Cardiac septum (tissue), 1 donor: ENCODE measurements at regions not wholly inside any gene's neighbourhood (a gene's known extent, or its start where the extent isn't known, plus 50 kb on each side); places are given as distances from the start of the nearest gene placed in this dataset.
A peak's percentile ranks its signal among the peaks of the same experiment; 100 is the strongest.

ENCODE experiments used
- DNase-seq: peaks from one replicate; pipeline ENCODE4 v3.0.0-alpha.2; 2020; ENCODE audit warnings: low spot score
- intact Hi-C: fragments of 100-400 bp; cut with DNase I; formaldehyde crosslinking; loops from one replicate; pipeline ENCODE4 v1.14.0; 2022
- donor health status: DM: no; HTN: no; CAD: no.

- intact Hi-C loops = no loop called here
- DNase-seq = peak; percentile 74
Observed at GRCh38 chr2:120989512-120990441, 254.1 kb downstream of the GLI2 start.

- intact Hi-C loops = no loop called here
- peak; percentile 64 for DNase-seq
Observed at GRCh38 chr2:120990451-120990871, 254.8 kb downstream of the GLI2 start.

GRCh38 chr2:120991441-120991840 lies 255.8 kb downstream of the GLI2 start:
- intact Hi-C loops = no loop called here

GRCh38 chr2:120992791-120993555 lies 257.3 kb downstream of the GLI2 start:
- peak; percentile 62 for DNase-seq

More at GRCh38 chr2:120991441-120991840, 255.8 kb downstream of the GLI2 start:
- DNase-seq = peak; percentile 5

GRCh38 chr2:120993661-120994060 lies 258.0 kb downstream of the GLI2 start:
- intact Hi-C loops = no loop called here
- peak; percentile 74 for DNase-seq

More at GRCh38 chr2:120992791-120993555, 257.3 kb downstream of the GLI2 start:
- intact Hi-C loops = no loop called here

GRCh38 chr2:120994301-120994995 lies 258.8 kb downstream of the GLI2 start:
- intact Hi-C loops = no loop called here
- peak; percentile 41 for DNase-seq

- intact Hi-C loops = no loop called here
- DNase-seq = peak; percentile 57
Observed at GRCh38 chr2:120995152-120995551, 259.5 kb downstream of the GLI2 start.

GRCh38 chr2:120995656-120996190 lies 260.1 kb downstream of the GLI2 start:
- peak; percentile 46 for DNase-seq
- intact Hi-C loops = no loop called here

GRCh38 chr2:120999377-121000097 lies 263.9 kb downstream of the GLI2 start:
- peak; percentile 36 for DNase-seq

GRCh38 chr2:121000804-121001203 lies 265.1 kb downstream of the GLI2 start:
- intact Hi-C loops = no loop called here

More at GRCh38 chr2:120999377-121000097, 263.9 kb downstream of the GLI2 start:
- intact Hi-C loops = no loop called here

GRCh38 chr2:121001641-121002040 lies 266.0 kb downstream of the GLI2 start:
- DNase-seq = peak; percentile 17
- intact Hi-C loops = no loop called here

More at GRCh38 chr2:121000804-121001203, 265.1 kb downstream of the GLI2 start:
- DNase-seq = no peak

GRCh38 chr2:121002597-121002996 lies 266.9 kb downstream of the GLI2 start:
- DNase-seq = no peak

GRCh38 chr2:121003391-121003790 lies 267.7 kb downstream of the GLI2 start:
- intact Hi-C loops = no loop called here
- DNase-seq = no peak

More at GRCh38 chr2:121002597-121002996, 266.9 kb downstream of the GLI2 start:
- intact Hi-C loops = no loop called here

GRCh38 chr2:121004359-121004758 lies 268.7 kb downstream of the GLI2 start:
- intact Hi-C loops = no loop called here
- DNase-seq = no peak

- DNase-seq = no peak
- intact Hi-C loops = no loop called here
Observed at GRCh38 chr2:121004950-121005349, 269.3 kb downstream of the GLI2 start.

- intact Hi-C loops = no loop called here
- DNase-seq = no peak
Observed at GRCh38 chr2:121005453-121005852, 269.8 kb downstream of the GLI2 start.

GRCh38 chr2:121006743-121007489 lies 271.2 kb downstream of the GLI2 start:
- intact Hi-C loops = no loop called here
- no peak for DNase-seq

GRCh38 chr2:121007490-121007853 lies 271.8 kb downstream of the GLI2 start:
- intact Hi-C loops = no loop called here
- no peak for DNase-seq
